ENCODE measurements at regions not wholly inside any gene's neighbourhood (a gene's known extent, or its start where the extent isn't known, plus 50 kb on each side); places are given as distances from the start of the nearest gene placed in this dataset.
A peak's percentile ranks its signal among the peaks of the same experiment; 100 is the strongest.

- H3K4me2 ChIP-seq (ENCODE audit: insufficient read depth, low read length): no peak overlapping the region
- H4K20me1 ChIP-seq (replicated peaks; ENCODE audit: control insufficient read depth, insufficient read depth, low read length): no peaks in the 10 kb centered on the region
- no peak for FAIRE-seq
- H3K36me3 ChIP-seq (ENCODE audit: control insufficient read depth, insufficient read depth, low read length): no peaks in the 10 kb centered on the region
- intact Hi-C loops (cut with micrococcal nuclease): no loop called here
- no peak overlapping the region for H3K27ac ChIP-seq (ENCODE audit: extremely low read depth, low read depth, low read length)
- no peaks in the 10 kb centered on the region for H3K4me1 ChIP-seq (replicated peaks in 1 of 2; ENCODE audit: control insufficient read depth in 2 of 2, insufficient read depth in 2 of 2, low read length in 2 of 2)
- H3K9me3 ChIP-seq (replicated peaks; ENCODE audit: control insufficient read depth, insufficient read depth, low read depth, low read length): no peaks in the 10 kb centered on the region
- H3K79me2 ChIP-seq (ENCODE audit: control insufficient read depth, insufficient read depth, low read length): no peaks in the 10 kb centered on the region
- no peak overlapping the region for H3K9ac ChIP-seq (ENCODE audit: insufficient read depth in 1 of 2, low read depth in 2 of 2, low read length in 2 of 2)
- in situ Hi-C loops (cut with MboI): no loop called here
- no peak for ATAC-seq
- H2AFZ ChIP-seq (ENCODE audit: low read depth, low read length): no peak overlapping the region
- no peaks in the 10 kb centered on the region for H3K9me1 ChIP-seq (ENCODE audit: control insufficient read depth, insufficient read depth, low read length)
- no peak overlapping the region for H3K4me3 ChIP-seq
- H3K27me3 ChIP-seq (ENCODE audit: control insufficient read depth in 2 of 2, insufficient read depth in 2 of 2, low read length in 2 of 2): peaks cover 3 to 8% of the 10 kb centered on the region in 2 experiments; a peak in 3 of 5 replicates
- BruUV-seq (replicated peaks): no TSS peak
- CTCF ChIA-PET (ENCODE audit: low intra/inter-chr PET ratio): no interaction called here
- POLR2A ChIA-PET: no interaction called here
- TF ChIP-seq TSHZ1 (CRISPR knock-in tag; IDR thresholded peaks at IDR 0.05): no peak
- no peak for TF ChIP-seq ZNF354B (CRISPR knock-in tag; IDR thresholded peaks at IDR 0.05)
- no peak for TF ChIP-seq PTTG1 (tag; IDR thresholded peaks at IDR 0.05; ENCODE audit: low read depth)
- no peak for TF ChIP-seq ELF4 (CRISPR knock-in tag; IDR thresholded peaks at IDR 0.05)
- TF ChIP-seq ZBTB40 (IDR thresholded peaks at IDR 0.05): peak; percentile 84
- TF ChIP-seq ZBTB40 (CRISPR knock-in tag; IDR thresholded peaks at IDR 0.05): no peak
- TF ChIP-seq NCOA4 (IDR thresholded peaks at IDR 0.05; ENCODE audit: partially characterized antibody): no peak
- no peak for TF ChIP-seq SAP30 (IDR thresholded peaks at IDR 0.05; ENCODE audit: borderline replicate concordance, insufficient read depth, low read depth, low read length, poor library complexity, severe bottlenecking)
- TF ChIP-seq, protein P1, sequence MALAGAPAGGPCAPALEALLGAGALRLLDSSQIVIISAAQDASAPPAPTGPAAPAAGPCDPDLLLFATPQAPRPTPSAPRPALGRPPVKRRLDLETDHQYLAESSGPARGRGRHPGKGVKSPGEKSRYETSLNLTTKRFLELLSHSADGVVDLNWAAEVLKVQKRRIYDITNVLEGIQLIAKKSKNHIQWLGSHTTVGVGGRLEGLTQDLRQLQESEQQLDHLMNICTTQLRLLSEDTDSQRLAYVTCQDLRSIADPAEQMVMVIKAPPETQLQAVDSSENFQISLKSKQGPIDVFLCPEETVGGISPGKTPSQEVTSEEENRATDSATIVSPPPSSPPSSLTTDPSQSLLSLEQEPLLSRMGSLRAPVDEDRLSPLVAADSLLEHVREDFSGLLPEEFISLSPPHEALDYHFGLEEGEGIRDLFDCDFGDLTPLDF (CRISPR knock-in tag; IDR thresholded peaks at IDR 0.05): no peak
- no peak for DNase-seq (ENCODE audit: extremely low read depth in 1 of 4, low spot score in 3 of 4)
Measured at GRCh38 chr16:13809765-13810164, 110.2 kb upstream of the ERCC4 start.
